ENCODE measurements at regions not wholly inside any gene's neighbourhood (a gene's known extent, or its start where the extent isn't known, plus 50 kb on each side); places are given as distances from the start of the nearest gene placed in this dataset.

DNA sequence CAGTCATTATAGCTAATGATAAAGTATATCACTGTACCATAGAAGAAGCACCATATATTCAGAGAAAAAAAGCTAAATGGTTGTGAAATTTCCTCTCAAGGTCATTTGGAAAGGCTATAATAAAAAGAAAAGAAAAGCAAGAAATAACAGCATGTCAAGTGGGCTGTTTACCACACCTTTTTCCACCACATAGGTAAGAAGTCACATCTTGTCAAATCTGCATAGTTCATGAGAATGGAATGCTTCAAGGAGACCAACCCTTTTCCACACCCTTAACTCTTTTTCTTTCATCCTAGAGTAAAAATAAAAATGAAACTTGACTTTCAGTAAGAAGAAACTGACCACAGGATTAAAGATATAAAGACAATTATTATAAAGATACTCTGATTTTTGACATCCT is 91.2 kb downstream of the ATP6V1G3 start (continued):
- TF ChIP-seq, protein P1, sequence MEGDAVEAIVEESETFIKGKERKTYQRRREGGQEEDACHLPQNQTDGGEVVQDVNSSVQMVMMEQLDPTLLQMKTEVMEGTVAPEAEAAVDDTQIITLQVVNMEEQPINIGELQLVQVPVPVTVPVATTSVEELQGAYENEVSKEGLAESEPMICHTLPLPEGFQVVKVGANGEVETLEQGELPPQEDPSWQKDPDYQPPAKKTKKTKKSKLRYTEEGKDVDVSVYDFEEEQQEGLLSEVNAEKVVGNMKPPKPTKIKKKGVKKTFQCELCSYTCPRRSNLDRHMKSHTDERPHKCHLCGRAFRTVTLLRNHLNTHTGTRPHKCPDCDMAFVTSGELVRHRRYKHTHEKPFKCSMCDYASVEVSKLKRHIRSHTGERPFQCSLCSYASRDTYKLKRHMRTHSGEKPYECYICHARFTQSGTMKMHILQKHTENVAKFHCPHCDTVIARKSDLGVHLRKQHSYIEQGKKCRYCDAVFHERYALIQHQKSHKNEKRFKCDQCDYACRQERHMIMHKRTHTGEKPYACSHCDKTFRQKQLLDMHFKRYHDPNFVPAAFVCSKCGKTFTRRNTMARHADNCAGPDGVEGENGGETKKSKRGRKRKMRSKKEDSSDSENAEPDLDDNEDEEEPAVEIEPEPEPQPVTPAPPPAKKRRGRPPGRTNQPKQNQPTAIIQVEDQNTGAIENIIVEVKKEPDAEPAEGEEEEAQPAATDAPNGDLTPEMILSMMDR (IDR thresholded peaks at IDR 0.05 in 2 of 3, conservative IDR thresholded peaks at IDR 0.05 in 1 of 3; ENCODE audit: borderline replicate concordance in 1 of 3, insufficient read depth in 1 of 3, low read depth in 2 of 3, low read length in 2 of 3), result no peak
- TF ChIP-seq YY1 (IDR thresholded peaks at IDR 0.05; ENCODE audit: extremely low read depth, insufficient replicate concordance, low read depth, low read length), result no peak
- TF ChIP-seq FOSL1 (IDR thresholded peaks at IDR 0.05; ENCODE audit: low read depth), result no peak
- TF ChIP-seq, protein P2, sequence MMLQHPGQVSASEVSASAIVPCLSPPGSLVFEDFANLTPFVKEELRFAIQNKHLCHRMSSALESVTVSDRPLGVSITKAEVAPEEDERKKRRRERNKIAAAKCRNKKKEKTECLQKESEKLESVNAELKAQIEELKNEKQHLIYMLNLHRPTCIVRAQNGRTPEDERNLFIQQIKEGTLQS (IDR thresholded peaks at IDR 0.05), result no peak

DNA sequence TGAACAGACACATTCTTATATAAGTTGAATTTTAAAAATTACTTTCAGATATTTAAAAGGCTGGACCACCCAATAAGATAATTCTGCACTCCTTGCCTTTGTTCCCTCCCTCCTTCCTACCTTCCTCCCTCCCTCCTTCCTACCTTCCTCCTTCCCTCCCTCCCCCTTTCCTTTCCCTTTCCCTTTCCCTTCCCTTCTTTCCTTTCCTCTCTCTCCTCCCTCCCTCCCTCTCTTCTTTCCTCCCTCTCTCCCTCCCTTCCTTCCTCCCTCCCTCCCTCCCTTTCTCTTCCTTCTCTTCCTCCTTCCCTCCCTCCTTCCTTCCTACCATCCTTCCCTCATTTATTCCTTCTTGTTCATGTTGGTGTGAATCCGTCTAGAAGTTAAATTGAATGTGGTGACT is 93.0 kb downstream of the ATP6V1G3 start:
- intact Hi-C loops (cut with micrococcal nuclease), result no loop called here
- ChIA-PET RAD21 (ENCODE audit: low non-redundant PET in 1 of 2, low total read pairs in 2 of 2, uncharacterized antibody in 2 of 2, unreplicated experiment in 2 of 2) (no interaction called here), POLR2A (no interaction called here), CTCF (no interaction called here)
- DNase-seq (ENCODE audit: low read depth, low spot score), result no peak
- peaks cover 7 to 39% of the 10 kb centered on the region in 2 experiments for H3K4me1 ChIP-seq (ENCODE audit: control insufficient read depth in 1 of 2, insufficient read depth in 2 of 2, low read length in 2 of 2)
- no TSS peak for BruUV-seq (replicated peaks)
- H3K9me3 ChIP-seq (ENCODE audit: control insufficient read depth in 1 of 2, insufficient read depth in 1 of 2, low read depth in 1 of 2, low read length in 2 of 2), result no peaks in the 10 kb centered on the region
- H3K79me2 ChIP-seq (ENCODE audit: insufficient read depth, low read length), result no peaks in the 10 kb centered on the region
- H3K36me3 ChIP-seq (ENCODE audit: control insufficient read depth in 1 of 2, insufficient read depth in 2 of 2, low read length in 2 of 2), result no peaks in the 10 kb centered on the region
- H2AFZ ChIP-seq (ENCODE audit: low read depth, low read length, poor library complexity, severe bottlenecking), result no peak overlapping the region
- H3K4me2 ChIP-seq (ENCODE audit: low read length), result no peak overlapping the region
- H3K9ac ChIP-seq (ENCODE audit: low read length), result no peak overlapping the region
- H3K9me2 ChIP-seq (ENCODE audit: insufficient read depth), result no peaks in the 10 kb centered on the region
- H4K20me1 ChIP-seq (ENCODE audit: insufficient read depth), result no peaks in the 10 kb centered on the region
- no peaks in the 10 kb centered on the region for H3K27me3 ChIP-seq (ENCODE audit: insufficient read depth, low read length)
- TF ChIP-seq YY1 (IDR thresholded peaks at IDR 0.05; ENCODE audit: extremely low read depth, insufficient replicate concordance, low read depth, low read length), result no peak
- TF ChIP-seq SIN3A (IDR thresholded peaks at IDR 0.05; ENCODE audit: low read depth), result no peak
- no peak for TF ChIP-seq ZNF274 (IDR thresholded peaks at IDR 0.05; ENCODE audit: low read depth, low read length)
- TF ChIP-seq, protein P3, sequence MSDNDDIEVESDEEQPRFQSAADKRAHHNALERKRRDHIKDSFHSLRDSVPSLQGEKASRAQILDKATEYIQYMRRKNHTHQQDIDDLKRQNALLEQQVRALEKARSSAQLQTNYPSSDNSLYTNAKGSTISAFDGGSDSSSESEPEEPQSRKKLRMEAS (IDR thresholded peaks at IDR 0.05), result no peak
- TF ChIP-seq, protein P1 (IDR thresholded peaks at IDR 0.05 in 2 of 3, conservative IDR thresholded peaks at IDR 0.05 in 1 of 3; ENCODE audit: borderline replicate concordance in 1 of 3, insufficient read depth in 1 of 3, low read depth in 2 of 3, low read length in 2 of 3), result no peak
- no peak for TF ChIP-seq JUND (IDR thresholded peaks at IDR 0.05)
- no peak for TF ChIP-seq EZH2 (IDR thresholded peaks at IDR 0.05)
- TF ChIP-seq, protein P4, sequence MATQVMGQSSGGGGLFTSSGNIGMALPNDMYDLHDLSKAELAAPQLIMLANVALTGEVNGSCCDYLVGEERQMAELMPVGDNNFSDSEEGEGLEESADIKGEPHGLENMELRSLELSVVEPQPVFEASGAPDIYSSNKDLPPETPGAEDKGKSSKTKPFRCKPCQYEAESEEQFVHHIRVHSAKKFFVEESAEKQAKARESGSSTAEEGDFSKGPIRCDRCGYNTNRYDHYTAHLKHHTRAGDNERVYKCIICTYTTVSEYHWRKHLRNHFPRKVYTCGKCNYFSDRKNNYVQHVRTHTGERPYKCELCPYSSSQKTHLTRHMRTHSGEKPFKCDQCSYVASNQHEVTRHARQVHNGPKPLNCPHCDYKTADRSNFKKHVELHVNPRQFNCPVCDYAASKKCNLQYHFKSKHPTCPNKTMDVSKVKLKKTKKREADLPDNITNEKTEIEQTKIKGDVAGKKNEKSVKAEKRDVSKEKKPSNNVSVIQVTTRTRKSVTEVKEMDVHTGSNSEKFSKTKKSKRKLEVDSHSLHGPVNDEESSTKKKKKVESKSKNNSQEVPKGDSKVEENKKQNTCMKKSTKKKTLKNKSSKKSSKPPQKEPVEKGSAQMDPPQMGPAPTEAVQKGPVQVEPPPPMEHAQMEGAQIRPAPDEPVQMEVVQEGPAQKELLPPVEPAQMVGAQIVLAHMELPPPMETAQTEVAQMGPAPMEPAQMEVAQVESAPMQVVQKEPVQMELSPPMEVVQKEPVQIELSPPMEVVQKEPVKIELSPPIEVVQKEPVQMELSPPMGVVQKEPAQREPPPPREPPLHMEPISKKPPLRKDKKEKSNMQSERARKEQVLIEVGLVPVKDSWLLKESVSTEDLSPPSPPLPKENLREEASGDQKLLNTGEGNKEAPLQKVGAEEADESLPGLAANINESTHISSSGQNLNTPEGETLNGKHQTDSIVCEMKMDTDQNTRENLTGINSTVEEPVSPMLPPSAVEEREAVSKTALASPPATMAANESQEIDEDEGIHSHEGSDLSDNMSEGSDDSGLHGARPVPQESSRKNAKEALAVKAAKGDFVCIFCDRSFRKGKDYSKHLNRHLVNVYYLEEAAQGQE (IDR thresholded peaks at IDR 0.05; ENCODE audit: low read depth), result no peak
- no peak for TF ChIP-seq SP1 (IDR thresholded peaks at IDR 0.05; ENCODE audit: low read depth)
- TF ChIP-seq, protein P2 (IDR thresholded peaks at IDR 0.05), result no peak
- H3K27ac ChIP-seq (ENCODE audit: low read depth, low read length), result no peak overlapping the region
- no peak for ATAC-seq
- H3K4me3 ChIP-seq (replicated peaks in 1 of 2; ENCODE audit: low read depth in 1 of 2, low read length in 2 of 2), result no peak overlapping the region
